Loucy (cell line): ENCODE measurements at regions not wholly inside any gene's neighbourhood (a gene's known extent, or its start where the extent isn't known, plus 50 kb on each side); places are given as distances from the start of the nearest gene placed in this dataset.

Experiments
- EZH2phosphoT487 ChIP-seq: fragments of 200-600 bp; IDR thresholded peaks from 2 replicates; pipeline ENCODE4 v1.6.1; 2018; ENCODE audit warnings: antibody characterized with exemption, mild to moderate bottlenecking, moderate library complexity, borderline replicate concordance
- TF ChIP-seq, protein P1 (sequence below): fragments of 200-600 bp; sonication (generic); conservative IDR thresholded peaks from 2 replicates; pipeline ENCODE4 v1.5.1; 2014; ENCODE audit warnings: mild to moderate bottlenecking, antibody characterized with exemption, low read length

DNA sequence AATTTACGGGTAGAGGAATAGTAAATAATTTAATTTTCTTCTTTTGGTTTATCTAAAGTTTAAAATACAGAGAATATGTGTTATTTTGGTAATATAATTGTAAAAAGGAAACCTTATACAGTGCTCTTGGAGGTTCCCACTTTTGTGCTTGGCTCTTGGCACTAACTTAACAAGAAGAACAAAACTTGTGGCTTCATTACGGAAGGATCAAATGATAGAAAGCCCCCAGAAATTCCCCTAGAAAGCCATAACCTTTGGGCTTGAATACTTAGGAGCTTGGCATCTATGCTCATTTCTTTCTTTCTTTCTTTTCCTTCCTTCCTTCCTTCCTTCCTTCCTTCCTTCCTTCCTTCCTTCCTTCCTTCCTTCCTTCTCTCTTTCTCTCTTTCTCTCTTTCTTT, 197.5 kb downstream of the SOX2 start:
- TF ChIP-seq, protein P1, sequence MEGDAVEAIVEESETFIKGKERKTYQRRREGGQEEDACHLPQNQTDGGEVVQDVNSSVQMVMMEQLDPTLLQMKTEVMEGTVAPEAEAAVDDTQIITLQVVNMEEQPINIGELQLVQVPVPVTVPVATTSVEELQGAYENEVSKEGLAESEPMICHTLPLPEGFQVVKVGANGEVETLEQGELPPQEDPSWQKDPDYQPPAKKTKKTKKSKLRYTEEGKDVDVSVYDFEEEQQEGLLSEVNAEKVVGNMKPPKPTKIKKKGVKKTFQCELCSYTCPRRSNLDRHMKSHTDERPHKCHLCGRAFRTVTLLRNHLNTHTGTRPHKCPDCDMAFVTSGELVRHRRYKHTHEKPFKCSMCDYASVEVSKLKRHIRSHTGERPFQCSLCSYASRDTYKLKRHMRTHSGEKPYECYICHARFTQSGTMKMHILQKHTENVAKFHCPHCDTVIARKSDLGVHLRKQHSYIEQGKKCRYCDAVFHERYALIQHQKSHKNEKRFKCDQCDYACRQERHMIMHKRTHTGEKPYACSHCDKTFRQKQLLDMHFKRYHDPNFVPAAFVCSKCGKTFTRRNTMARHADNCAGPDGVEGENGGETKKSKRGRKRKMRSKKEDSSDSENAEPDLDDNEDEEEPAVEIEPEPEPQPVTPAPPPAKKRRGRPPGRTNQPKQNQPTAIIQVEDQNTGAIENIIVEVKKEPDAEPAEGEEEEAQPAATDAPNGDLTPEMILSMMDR: no peak
- no peak for TF ChIP-seq EZH2phosphoT487
